Keratinocyte (primary cell): ENCODE measurements at regions not wholly inside any gene's neighbourhood (a gene's known extent, or its start where the extent isn't known, plus 50 kb on each side); places are given as distances from the start of the nearest gene placed in this dataset.

Experiments used
- DNase-seq: peaks from one replicate; pipeline ENCODE4 v3.0.0-alpha.2; 2011; ENCODE audit warnings: low read depth, missing footprints, low spot score
- FAIRE-seq: peaks from 2 replicates; lab custom pipeline; 2011; peaks lifted over from hg19 to GRCh38; lab: Jason Lieb, UNC
- H2AFZ ChIP-seq: 2 replicates; pipeline ENCODE4 v1.6.0; 2012; ENCODE audit warnings: low read length, control low read depth, inconsistent platforms; ENCODE audit not compliant: control insufficient read depth
- H3K27ac ChIP-seq: 2 replicates; pipeline ENCODE4 v1.5.1; 2011; ENCODE audit warnings: low read length; ENCODE audit not compliant: control insufficient read depth, insufficient read depth
- H3K27me3 ChIP-seq: 3 replicates; pipeline ENCODE4 v1.6.0; 2011; ENCODE audit warnings: low read length; ENCODE audit not compliant: control insufficient read depth, insufficient read depth; ENCODE audit errors: extremely low read depth
- H3K36me3 ChIP-seq, 2 experiments: 2 replicates in 1 of 2; 3 replicates in 1 of 2; pipeline ENCODE4 v1.5.1; 2011; ENCODE audit warnings: low read length in 2 of 2, mild to moderate bottlenecking in 1 of 2; ENCODE audit not compliant: control insufficient read depth in 2 of 2, insufficient read depth in 2 of 2; ENCODE audit errors: extremely low read depth in 1 of 2
- H3K4me1 ChIP-seq: 3 replicates; pipeline ENCODE4 v1.5.1; 2011; ENCODE audit warnings: low read length; ENCODE audit not compliant: control insufficient read depth, insufficient read depth; ENCODE audit errors: extremely low read depth
- H3K4me2 ChIP-seq: 3 replicates; pipeline ENCODE4 v1.6.0; 2011; ENCODE audit warnings: low read depth, low read length; ENCODE audit not compliant: control insufficient read depth, insufficient read depth; ENCODE audit errors: extremely low read depth
- H3K4me3 ChIP-seq, 3 experiments: fragments of 200-600 bp in 1 of 3; sonication (generic) in 1 of 3; 2 replicates in 2 of 3; 3 replicates in 1 of 3; pipeline ENCODE4 v1.5.1; 2011 to 2016; ENCODE audit warnings: low read length in 3 of 3, mild to moderate bottlenecking in 3 of 3, control low read depth in 2 of 3, inconsistent platforms in 1 of 3, low read depth in 1 of 3, mixed read lengths in 1 of 3, mixed run types in 1 of 3, moderate library complexity in 1 of 3; ENCODE audit not compliant: control insufficient read depth in 2 of 3, insufficient read depth in 2 of 3; ENCODE audit errors: extremely low read depth in 1 of 3
- H3K79me2 ChIP-seq: 2 replicates; pipeline ENCODE4 v1.6.0; 2012; ENCODE audit warnings: low read length; ENCODE audit not compliant: control insufficient read depth, insufficient read depth
- H3K9ac ChIP-seq: 3 replicates; pipeline ENCODE4 v1.6.0; 2011; ENCODE audit warnings: low read length; ENCODE audit not compliant: control insufficient read depth, insufficient read depth; ENCODE audit errors: extremely low read depth
- H3K9me1 ChIP-seq: 3 replicates; pipeline ENCODE4 v1.6.0; 2011; ENCODE audit warnings: low read length; ENCODE audit not compliant: control insufficient read depth, insufficient read depth; ENCODE audit errors: extremely low read depth
- H3K9me3 ChIP-seq: 2 replicates; pipeline ENCODE4 v1.5.1; 2012; ENCODE audit warnings: low read depth, low read length; ENCODE audit not compliant: control insufficient read depth
- H4K20me1 ChIP-seq: 3 replicates; pipeline ENCODE4 v1.6.0; 2011; ENCODE audit warnings: low read length; ENCODE audit not compliant: control insufficient read depth, insufficient read depth; ENCODE audit errors: extremely low read depth
- CTCF ChIP-seq, 3 experiments: IDR thresholded peaks in 1 of 3; conservative IDR thresholded peaks in 1 of 3; optimal IDR thresholded peaks in 1 of 3; 2 replicates in 2 of 3; 3 replicates in 1 of 3; pipeline versions ENCODE3 to v1.5.1; 2011; ENCODE audit warnings: low read length in 3 of 3, mild to moderate bottlenecking in 3 of 3, moderate library complexity in 2 of 3, control low read depth in 1 of 3, inconsistent platforms in 1 of 3; ENCODE audit not compliant: insufficient read depth in 2 of 3; ENCODE audit errors: extremely low read depth in 1 of 3
- EZH2 ChIP-seq: IDR thresholded peaks from one replicate; pipeline ENCODE4 v1.6.1; 2012; ENCODE audit warnings: inconsistent platforms, mild to moderate bottlenecking, low read length, moderate library complexity
- dilution Hi-C: fragments of 300-500 bp; cut with MboI; formaldehyde crosslinking; loops from one replicate; pipeline ENCODE4 v1.7.0; 2020; ENCODE audit warnings: low sequenced_read_pairs; ENCODE audit not compliant: extremely low pct_ligation_motif_present

GRCh38 chr6:68007717-68008116 is 627.4 kb upstream of the ADGRB3 start:
- Histone ChIP-seq H3K79me2 (no peaks in the 10 kb centered on the region), H3K4me1 (no peaks in the 10 kb centered on the region), H2AFZ (no peak overlapping the region), H3K4me3 (no peak overlapping the region), H3K9me1 (no peaks in the 10 kb centered on the region), H3K27me3 (no peaks in the 10 kb centered on the region), H3K9me3 (peaks cover 6% of the 10 kb centered on the region), H4K20me1 (no peaks in the 10 kb centered on the region), H3K36me3 (no peaks in the 10 kb centered on the region), H3K9ac (no peak overlapping the region), H3K4me2 (no peak overlapping the region), H3K27ac (no peak overlapping the region)
- dilution Hi-C loops, result no loop called here
- TF ChIP-seq EZH2 (no peak), CTCF (optimal IDR thresholded peaks at IDR 0.05 in 1 of 3, IDR thresholded peaks at IDR 0.05 in 1 of 3, conservative IDR thresholded peaks at IDR 0.05 in 1 of 3; ENCODE audit: extremely low read depth in 1 of 3, insufficient read depth in 2 of 3, low read length in 3 of 3) (no peak)
- DNase-seq (no peak), FAIRE-seq (no peak)

GRCh38 chr6:67986694-67987232 is 648.3 kb upstream of the ADGRB3 start:
- FAIRE-seq, result no peak
- Histone ChIP-seq H3K9me1 (no peaks in the 10 kb centered on the region), H3K4me1 (no peaks in the 10 kb centered on the region), H3K9me3 (no peaks in the 10 kb centered on the region), H3K36me3 (no peaks in the 10 kb centered on the region), H3K4me2 (no peak overlapping the region), H3K27me3 (no peaks in the 10 kb centered on the region), H3K79me2 (no peaks in the 10 kb centered on the region), H3K27ac (no peak overlapping the region), H3K4me3 (no peak overlapping the region), H3K9ac (no peak overlapping the region), H4K20me1 (no peaks in the 10 kb centered on the region), H2AFZ (no peak overlapping the region)
- no peak for DNase-seq
- no peak for TF ChIP-seq CTCF (optimal IDR thresholded peaks at IDR 0.05 in 1 of 3, IDR thresholded peaks at IDR 0.05 in 1 of 3, conservative IDR thresholded peaks at IDR 0.05 in 1 of 3; ENCODE audit: extremely low read depth in 1 of 3, insufficient read depth in 2 of 3, low read length in 3 of 3)
- TF ChIP-seq EZH2, result no peak
- dilution Hi-C loops, result no loop called here
